NCI-H2029 treated with DMSO at 0.1 percent for 48 hours (cell line): ENCODE measurements at regions not wholly inside any gene's neighbourhood (a gene's known extent, or its start where the extent isn't known, plus 50 kb on each side); places are given as distances from the start of the nearest gene placed in this dataset.

Source experiments
- DNase-seq: peaks from one replicate; lab custom pipeline; 2025; lab: John Stamatoyannopoulos, UW

DNA sequence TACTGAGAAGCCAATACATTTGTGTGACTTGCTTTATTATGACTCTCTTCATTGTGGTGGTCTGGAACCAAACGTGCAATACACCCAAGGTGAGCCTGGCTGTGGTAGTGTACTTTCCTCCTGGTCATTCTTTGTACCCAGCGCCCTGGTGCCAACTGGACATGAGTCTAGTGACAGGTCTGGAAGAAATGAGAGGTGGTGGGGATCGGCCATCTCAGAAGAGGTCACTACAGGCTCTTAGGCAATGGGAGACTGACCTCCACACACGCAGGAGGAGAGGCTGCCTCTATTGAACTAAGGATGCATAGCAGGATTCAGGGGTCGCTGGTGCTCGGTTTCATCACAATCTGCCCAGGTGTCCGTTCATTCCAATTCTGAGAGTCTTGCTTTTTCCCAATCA lies 56.4 kb upstream of the RTL6 start:
- no peak for DNase-seq

DNA sequence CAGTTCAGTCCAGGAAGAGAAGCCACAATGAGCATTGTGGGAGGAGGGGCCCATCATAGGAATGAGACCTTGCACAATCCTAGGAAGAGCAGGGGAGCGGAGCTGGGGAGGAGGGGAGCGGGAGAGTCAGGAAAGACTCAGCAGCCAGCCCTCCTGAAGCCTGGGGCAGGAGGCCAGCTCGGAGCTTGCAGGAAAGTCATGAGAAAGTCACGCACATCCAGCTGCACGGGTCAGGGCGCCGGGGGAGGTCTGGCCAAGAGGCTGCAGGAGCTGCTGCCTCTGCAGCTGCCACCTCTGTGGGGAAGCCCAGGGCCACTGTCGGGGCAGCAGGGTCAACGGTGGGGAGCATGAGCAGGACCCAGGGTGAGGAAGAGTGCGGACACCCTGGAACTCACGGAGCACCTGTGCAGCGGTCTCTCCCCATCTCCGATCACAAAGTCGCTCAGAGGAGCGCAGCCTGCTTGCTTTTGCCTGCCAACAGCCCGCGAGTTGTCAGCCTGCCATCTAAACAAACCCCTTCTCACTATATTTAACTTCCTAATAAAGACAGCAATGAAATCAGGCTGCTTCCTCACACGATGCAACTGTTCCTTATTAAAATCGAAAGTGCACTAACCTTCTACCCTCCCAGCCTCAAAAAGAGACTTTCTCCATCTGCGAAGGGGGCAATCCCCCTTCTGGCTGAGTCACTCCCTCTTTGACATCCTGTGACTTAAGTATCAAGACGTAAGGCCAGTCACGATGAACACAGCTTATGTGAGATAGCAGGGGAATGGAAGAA lies 52.9 kb upstream of the RTL6 start:
- peak; percentile 47 for DNase-seq

DNA sequence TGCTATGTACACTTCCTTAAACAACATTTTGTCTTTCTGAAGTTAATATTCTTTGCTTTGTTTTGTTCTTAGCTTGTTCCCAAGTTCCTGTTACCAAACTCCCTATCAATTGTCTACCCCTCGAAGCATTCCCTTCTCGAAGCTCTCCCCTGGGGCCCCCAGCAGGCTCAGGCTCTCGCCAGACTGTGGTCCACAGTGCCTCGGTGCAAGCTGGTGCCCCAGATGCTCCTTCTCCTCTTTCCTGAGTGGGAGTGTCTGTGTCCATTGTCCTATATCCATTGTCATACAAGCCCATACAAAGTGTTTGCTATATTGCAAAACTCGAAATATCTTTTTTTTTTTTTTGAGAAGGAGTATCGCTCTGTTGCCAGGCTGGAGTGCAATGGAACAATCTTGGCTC lies 51.7 kb upstream of the RTL6 start:
- no peak for DNase-seq

DNA sequence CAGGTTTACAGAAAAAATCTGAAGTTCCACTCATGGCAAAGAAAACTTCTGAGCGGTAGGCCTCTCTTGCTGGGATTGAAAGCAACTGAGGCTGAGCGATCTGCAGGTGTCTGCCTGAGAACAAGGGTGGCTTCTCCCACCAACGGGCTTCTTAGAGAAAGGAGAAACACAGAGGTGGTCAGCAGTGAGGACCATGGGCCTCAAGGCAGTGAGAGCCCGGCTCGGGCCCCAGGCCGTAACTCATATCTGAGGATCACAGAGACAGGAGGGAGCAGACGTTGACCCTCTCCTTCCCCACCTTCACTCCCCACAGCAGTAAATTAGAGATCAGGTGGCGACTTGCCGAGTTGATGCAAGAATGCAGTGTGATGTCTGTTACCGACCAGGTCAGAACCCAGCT lies 50.9 kb upstream of the RTL6 start:
- no peak for DNase-seq
